Mesothelial cell of epicardium (in vitro differentiated cells): ENCODE measurements at regions not wholly inside any gene's neighbourhood (a gene's known extent, or its start where the extent isn't known, plus 50 kb on each side); places are given as distances from the start of the nearest gene placed in this dataset.

Experiments used
- DNase-seq, 2 experiments: peaks; one replicate each; pipeline ENCODE4 v3.0.0; 2021; ENCODE audit warnings: low spot score in 2 of 2; ENCODE audit not compliant: unreplicated experiment in 2 of 2
- H3K27ac Mint-ChIP-seq: 2 replicates; pipeline ENCODE4 v1.8.0; 2021; ENCODE audit warnings: mixed read lengths
- H3K27me3 Mint-ChIP-seq: 2 replicates; pipeline ENCODE4 v1.8.0; 2021; ENCODE audit warnings: low read depth, mixed read lengths
- H3K36me3 Mint-ChIP-seq: 2 replicates; pipeline ENCODE4 v1.8.0; 2021; ENCODE audit warnings: mixed read lengths
- H3K4me1 Mint-ChIP-seq: 2 replicates; pipeline ENCODE4 v1.8.0; 2021; ENCODE audit warnings: mixed read lengths
- H3K4me3 Mint-ChIP-seq: 2 replicates; pipeline ENCODE4 v1.8.0; 2021; ENCODE audit warnings: mild to moderate bottlenecking, moderate library complexity, mixed read lengths
- H3K9me3 Mint-ChIP-seq: 2 replicates; pipeline ENCODE4 v1.8.0; 2021; ENCODE audit warnings: mixed read lengths
- TF ChIP-seq, protein P1 (sequence below): fragments of 200-600 bp; sonication (generic); IDR thresholded peaks from one replicate; pipeline ENCODE4 v1.5.0; 2021; ENCODE audit warnings: antibody characterized with exemption; ENCODE audit not compliant: unreplicated experiment

DNA sequence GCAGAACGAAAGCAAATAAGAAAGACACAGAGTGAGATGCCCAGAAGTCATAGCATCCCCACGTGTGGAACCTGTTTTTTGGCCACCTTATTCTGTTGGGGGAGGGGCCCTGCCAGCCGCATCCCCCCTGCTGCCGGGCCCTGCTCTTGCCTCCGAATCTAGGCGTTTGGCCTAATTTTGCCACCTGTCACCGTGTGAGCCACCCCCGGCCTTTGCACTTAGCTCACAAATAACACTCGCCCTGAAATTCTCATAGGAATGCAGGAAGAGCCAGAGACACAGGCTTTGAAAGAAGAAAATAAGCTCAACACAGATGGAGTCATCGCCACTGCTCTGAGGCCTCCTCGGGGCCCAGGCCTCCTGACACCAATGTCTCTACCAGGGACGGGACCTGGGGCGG, 522.6 kb upstream of the SALL3 start:
- H3K4me3 Mint-ChIP-seq, result no peak overlapping the region

DNA sequence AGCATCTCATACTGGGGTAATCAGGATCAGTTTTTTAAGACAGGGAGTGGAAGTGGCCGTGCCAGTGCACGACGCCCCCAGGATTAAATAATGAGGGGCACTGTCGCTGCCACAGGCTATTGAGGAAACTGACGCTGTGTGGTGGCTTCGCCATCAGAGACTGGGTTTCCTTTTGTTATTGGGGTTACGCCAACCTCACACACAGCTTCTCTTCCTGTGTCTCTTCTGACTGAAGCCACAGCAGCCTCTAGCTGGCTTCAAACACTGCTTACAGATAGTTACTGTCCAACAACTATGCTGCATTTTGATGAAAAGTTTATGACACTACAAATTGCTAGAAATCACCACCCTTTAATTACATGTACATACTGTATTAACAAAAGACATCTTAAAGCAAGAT, 521.9 kb upstream of the SALL3 start:
- Mint-ChIP-seq H3K27me3 (peaks cover 5% of the 10 kb centered on the region), H3K4me1 (no peaks in the 10 kb centered on the region), H3K27ac (no peak overlapping the region), H3K9me3 (peaks cover 4% of the 10 kb centered on the region), H3K4me3 (no peak overlapping the region), H3K36me3 (no peaks in the 10 kb centered on the region)
- no peak for DNase-seq
- TF ChIP-seq, protein P1, sequence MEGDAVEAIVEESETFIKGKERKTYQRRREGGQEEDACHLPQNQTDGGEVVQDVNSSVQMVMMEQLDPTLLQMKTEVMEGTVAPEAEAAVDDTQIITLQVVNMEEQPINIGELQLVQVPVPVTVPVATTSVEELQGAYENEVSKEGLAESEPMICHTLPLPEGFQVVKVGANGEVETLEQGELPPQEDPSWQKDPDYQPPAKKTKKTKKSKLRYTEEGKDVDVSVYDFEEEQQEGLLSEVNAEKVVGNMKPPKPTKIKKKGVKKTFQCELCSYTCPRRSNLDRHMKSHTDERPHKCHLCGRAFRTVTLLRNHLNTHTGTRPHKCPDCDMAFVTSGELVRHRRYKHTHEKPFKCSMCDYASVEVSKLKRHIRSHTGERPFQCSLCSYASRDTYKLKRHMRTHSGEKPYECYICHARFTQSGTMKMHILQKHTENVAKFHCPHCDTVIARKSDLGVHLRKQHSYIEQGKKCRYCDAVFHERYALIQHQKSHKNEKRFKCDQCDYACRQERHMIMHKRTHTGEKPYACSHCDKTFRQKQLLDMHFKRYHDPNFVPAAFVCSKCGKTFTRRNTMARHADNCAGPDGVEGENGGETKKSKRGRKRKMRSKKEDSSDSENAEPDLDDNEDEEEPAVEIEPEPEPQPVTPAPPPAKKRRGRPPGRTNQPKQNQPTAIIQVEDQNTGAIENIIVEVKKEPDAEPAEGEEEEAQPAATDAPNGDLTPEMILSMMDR, result no peak

More for the DNA sequence above, 522.6 kb upstream of the SALL3 start:
- H3K4me1 Mint-ChIP-seq, result no peaks in the 10 kb centered on the region
- no peak for DNase-seq
- H3K27me3 Mint-ChIP-seq, result peaks cover 5% of the 10 kb centered on the region
- TF ChIP-seq, protein P1, result no peak
- H3K36me3 Mint-ChIP-seq, result no peaks in the 10 kb centered on the region
- H3K27ac Mint-ChIP-seq, result no peak overlapping the region
- H3K9me3 Mint-ChIP-seq, result peaks cover 3% of the 10 kb centered on the region

DNA sequence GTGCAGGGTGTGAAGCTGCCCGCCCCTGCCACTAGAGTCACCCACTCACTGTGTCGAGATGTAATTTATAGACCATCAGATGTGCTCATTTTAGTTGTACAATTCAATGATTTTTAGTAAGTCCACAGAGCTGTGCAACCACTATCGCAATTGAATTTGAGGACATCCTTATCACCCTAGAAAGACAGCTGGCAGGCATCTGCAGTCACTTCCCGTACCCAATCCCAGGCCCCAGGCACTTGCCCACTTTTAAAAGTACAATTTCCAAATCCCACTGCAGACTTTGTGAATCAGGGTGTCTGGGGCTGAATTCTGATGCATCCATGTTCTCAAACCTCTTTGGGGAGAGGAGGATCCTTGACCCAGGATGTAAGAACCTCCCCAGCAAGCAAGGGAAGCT, 521.3 kb upstream of the SALL3 start:
- H3K4me1 Mint-ChIP-seq, result no peaks in the 10 kb centered on the region
- H3K9me3 Mint-ChIP-seq, result peaks cover 4% of the 10 kb centered on the region
- DNase-seq, result no peak
- H3K36me3 Mint-ChIP-seq, result no peaks in the 10 kb centered on the region
- no peak overlapping the region for H3K27ac Mint-ChIP-seq
- peaks cover 5% of the 10 kb centered on the region for H3K27me3 Mint-ChIP-seq
- no peak overlapping the region for H3K4me3 Mint-ChIP-seq
- TF ChIP-seq, protein P1, result no peak

DNA sequence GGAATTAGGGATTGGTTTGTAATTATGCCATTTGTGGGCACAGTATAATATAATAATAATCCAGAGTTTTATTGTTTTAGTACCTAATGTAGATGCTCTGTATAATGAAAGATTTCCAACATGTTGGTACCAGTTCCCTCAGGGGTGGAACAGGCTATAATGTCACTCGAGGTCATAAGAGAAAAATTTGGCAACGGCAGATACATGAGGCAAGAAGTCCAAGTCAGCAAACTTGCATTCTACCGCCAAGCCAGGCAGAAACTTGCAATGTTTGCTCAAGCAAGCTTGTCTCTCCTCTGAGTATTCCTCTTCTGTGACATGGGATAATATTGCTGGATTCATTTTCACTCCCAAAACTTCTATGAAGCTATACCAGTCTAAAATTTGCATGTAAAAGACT, 520.0 kb upstream of the SALL3 start:
- H3K36me3 Mint-ChIP-seq, result no peaks in the 10 kb centered on the region
- H3K4me1 Mint-ChIP-seq, result no peaks in the 10 kb centered on the region
- no peak overlapping the region for H3K27ac Mint-ChIP-seq
- no peaks in the 10 kb centered on the region for H3K27me3 Mint-ChIP-seq
- TF ChIP-seq, protein P1, result no peak
- no peak overlapping the region for H3K4me3 Mint-ChIP-seq
- peaks cover 17% of the 10 kb centered on the region for H3K9me3 Mint-ChIP-seq
- no peak for DNase-seq

DNA sequence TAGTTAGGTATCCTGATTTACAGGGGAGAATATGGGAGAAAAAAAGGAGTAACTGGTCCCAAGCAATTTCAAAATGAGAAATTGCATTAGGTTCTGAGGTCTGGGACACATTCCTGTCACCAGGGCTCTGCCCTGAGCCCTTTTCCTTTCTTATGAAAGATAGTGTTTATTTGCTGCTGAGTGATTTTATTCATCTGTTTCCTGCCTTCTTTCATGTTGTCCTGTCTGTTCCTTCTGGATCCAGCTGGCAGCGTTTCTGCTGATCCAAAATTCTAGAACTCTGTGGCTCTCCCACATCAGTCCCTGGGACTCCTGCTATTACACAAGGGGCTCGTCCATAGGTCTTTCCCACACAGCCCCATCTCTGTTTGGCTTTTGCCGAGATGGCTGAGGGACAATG, 519.1 kb upstream of the SALL3 start:
- H3K36me3 Mint-ChIP-seq, result no peaks in the 10 kb centered on the region
- TF ChIP-seq, protein P1, result no peak
- no peak overlapping the region for H3K27ac Mint-ChIP-seq
- H3K4me3 Mint-ChIP-seq, result no peak overlapping the region
- H3K27me3 Mint-ChIP-seq, result no peaks in the 10 kb centered on the region
- no peak for DNase-seq
- no peaks in the 10 kb centered on the region for H3K4me1 Mint-ChIP-seq
- peaks cover 26% of the 10 kb centered on the region for H3K9me3 Mint-ChIP-seq

DNA sequence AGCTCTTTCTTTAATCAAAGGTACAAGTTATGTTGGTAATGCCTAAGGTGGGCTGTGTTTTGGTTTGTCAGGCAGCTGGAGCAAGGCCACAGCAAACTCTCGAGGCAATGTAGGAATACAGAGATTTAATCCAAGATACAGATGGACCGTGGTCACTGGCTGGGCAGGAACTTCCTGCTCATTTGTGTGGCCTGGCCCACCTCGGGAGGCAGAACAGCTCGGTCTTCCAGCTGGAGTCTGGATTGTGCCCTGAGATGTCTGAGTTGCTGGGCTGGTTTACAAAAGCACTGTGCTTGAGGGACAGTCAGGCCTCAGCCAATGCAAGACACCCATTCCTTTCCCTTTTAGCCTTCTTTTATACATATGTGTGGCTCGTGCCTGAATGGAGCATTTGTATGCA, 506.1 kb upstream of the SALL3 start:
- peaks cover 8% of the 10 kb centered on the region for H3K9me3 Mint-ChIP-seq
- H3K27me3 Mint-ChIP-seq, result peaks cover under 1% of the 10 kb centered on the region
- no peak overlapping the region for H3K27ac Mint-ChIP-seq
- no peaks in the 10 kb centered on the region for H3K36me3 Mint-ChIP-seq
- TF ChIP-seq, protein P1, result no peak
- H3K4me1 Mint-ChIP-seq, result no peaks in the 10 kb centered on the region
- no peak overlapping the region for H3K4me3 Mint-ChIP-seq
- no peak for DNase-seq
